Neural cell (in vitro differentiated cells): ENCODE measurements at regions not wholly inside any gene's neighbourhood (a gene's known extent, or its start where the extent isn't known, plus 50 kb on each side); places are given as distances from the start of the nearest gene placed in this dataset.

Experiments
- H2AFZ ChIP-seq: fragments of 200-600, 300-800 bp; sonication (generic), shearing (Covaris generic); 2 replicates; pipeline ENCODE4 v1.6.0; 2014; ENCODE audit warnings: low read depth, mild to moderate bottlenecking, antibody characterized with exemption, low read length, moderate library complexity
- H3F3A ChIP-seq: fragments of 200-600 bp; shearing (Covaris generic); 2 replicates; pipeline ENCODE4 v1.6.1; 2016; ENCODE audit warnings: mild to moderate bottlenecking, moderate library complexity, mixed read lengths, antibody characterized with exemption, low read length; ENCODE audit not compliant: insufficient read depth, poor library complexity, severe bottlenecking
- H3K27ac ChIP-seq: fragments of 200-600, 300-800 bp; sonication (generic), shearing (Covaris generic); 2 replicates; pipeline ENCODE4 v1.5.1; 2014; ENCODE audit warnings: mild to moderate bottlenecking, low read length, moderate library complexity
- H3K27me3 ChIP-seq: fragments of 300-800, 200-600 bp; sonication (generic), shearing (Covaris generic); 2 replicates; pipeline ENCODE4 v1.6.0; 2014; ENCODE audit warnings: mild to moderate bottlenecking, low read depth, low read length, moderate library complexity; ENCODE audit not compliant: insufficient read depth
- H3K36me3 ChIP-seq: fragments of 300-800, 200-600 bp; sonication (generic), shearing (Covaris generic); 2 replicates; pipeline ENCODE4 v1.5.1; 2014; ENCODE audit warnings: mild to moderate bottlenecking, antibody characterized with exemption, low read length, moderate library complexity; ENCODE audit not compliant: insufficient read depth
- H3K4me2 ChIP-seq: fragments of 300-800, 200-600 bp; sonication (generic), shearing (Covaris generic); 2 replicates; pipeline ENCODE4 v1.6.0; 2014; ENCODE audit warnings: mild to moderate bottlenecking, low read length
- H3K4me3 ChIP-seq: fragments of 300-800, 200-600 bp; sonication (generic), shearing (Covaris generic); 2 replicates; pipeline ENCODE4 v1.5.1; 2014; ENCODE audit warnings: mild to moderate bottlenecking, low read length, moderate library complexity
- H3K79me2 ChIP-seq: fragments of 200-600 bp; shearing (Covaris generic); replicated peaks from 2 replicates; pipeline ENCODE4 v1.6.0; 2014; ENCODE audit warnings: mild to moderate bottlenecking, low read length, moderate library complexity; ENCODE audit not compliant: insufficient read depth
- H3K9ac ChIP-seq: fragments of 300-800, 200-600 bp; sonication (generic), shearing (Covaris generic); 2 replicates; pipeline ENCODE4 v1.6.1; 2016; ENCODE audit warnings: mild to moderate bottlenecking, low read length, mixed read lengths
- H3K9me2 ChIP-seq: fragments of 200-600 bp; shearing (Covaris generic); 2 replicates; pipeline ENCODE4 v1.6.1; 2016; ENCODE audit warnings: mild to moderate bottlenecking, low read length, mixed read lengths; ENCODE audit not compliant: insufficient read depth
- H3K9me3 ChIP-seq: fragments of 200-600, 300-800 bp; sonication (generic), shearing (Covaris generic); 2 replicates; pipeline ENCODE4 v1.6.1; 2016; ENCODE audit warnings: mild to moderate bottlenecking, mixed run types, low read length, moderate library complexity, mixed read lengths
- H4K20me1 ChIP-seq: fragments of 200-600 bp; shearing (Covaris generic); 2 replicates; pipeline ENCODE4 v1.6.1; 2016; ENCODE audit warnings: mild to moderate bottlenecking, mixed run types; ENCODE audit not compliant: insufficient read depth
- EP300 ChIP-seq: fragments of 450-650 bp; conservative IDR thresholded peaks from 2 replicates; pipeline ENCODE4 v1.6.1; 2014; ENCODE audit warnings: antibody characterized with exemption, mild to moderate bottlenecking, moderate library complexity; ENCODE audit not compliant: poor library complexity, severe bottlenecking
- EZH2 ChIP-seq: fragments of 200-600, 300-800 bp; shearing (Covaris generic), sonication (generic); IDR thresholded peaks from 2 replicates; pipeline ENCODE4 v1.6.1; 2014; ENCODE audit warnings: antibody characterized with exemption, low read length, borderline replicate concordance, mild to moderate bottlenecking; ENCODE audit not compliant: insufficient read depth, poor library complexity, severe bottlenecking
- MXI1 ChIP-seq: fragments of 450-650 bp; conservative IDR thresholded peaks from 2 replicates; pipeline ENCODE4 v1.6.1; 2014; ENCODE audit warnings: antibody characterized with exemption, mild to moderate bottlenecking; ENCODE audit not compliant: poor library complexity, severe bottlenecking
- POLR2AphosphoS5 ChIP-seq: IDR thresholded peaks from 2 replicates; pipeline ENCODE4 v1.6.1; 2012
- RAD21 ChIP-seq: fragments of 450-650 bp; conservative IDR thresholded peaks from 2 replicates; pipeline ENCODE4 v1.6.1; 2014; ENCODE audit warnings: antibody characterized with exemption, mild to moderate bottlenecking, moderate library complexity
- SMC3 ChIP-seq: fragments of 450-650 bp; conservative IDR thresholded peaks from 2 replicates; pipeline ENCODE4 v1.6.1; 2014; ENCODE audit warnings: antibody characterized with exemption, mild to moderate bottlenecking, moderate library complexity; ENCODE audit not compliant: poor library complexity
- TAF1 ChIP-seq: IDR thresholded peaks from 2 replicates; pipeline ENCODE4 v1.6.1; 2012; ENCODE audit warnings: low read depth
- TF ChIP-seq, protein P1 (sequence below): IDR thresholded peaks from 2 replicates; pipeline ENCODE4 v1.6.1; 2012; ENCODE audit warnings: borderline replicate concordance
- TF ChIP-seq, protein P2 (sequence below): fragments of 450-650 bp; IDR thresholded peaks from 2 replicates; pipeline ENCODE4 v1.5.1; 2014; ENCODE audit warnings: antibody characterized with exemption, mild to moderate bottlenecking, moderate library complexity; ENCODE audit not compliant: poor library complexity, severe bottlenecking

DNA sequence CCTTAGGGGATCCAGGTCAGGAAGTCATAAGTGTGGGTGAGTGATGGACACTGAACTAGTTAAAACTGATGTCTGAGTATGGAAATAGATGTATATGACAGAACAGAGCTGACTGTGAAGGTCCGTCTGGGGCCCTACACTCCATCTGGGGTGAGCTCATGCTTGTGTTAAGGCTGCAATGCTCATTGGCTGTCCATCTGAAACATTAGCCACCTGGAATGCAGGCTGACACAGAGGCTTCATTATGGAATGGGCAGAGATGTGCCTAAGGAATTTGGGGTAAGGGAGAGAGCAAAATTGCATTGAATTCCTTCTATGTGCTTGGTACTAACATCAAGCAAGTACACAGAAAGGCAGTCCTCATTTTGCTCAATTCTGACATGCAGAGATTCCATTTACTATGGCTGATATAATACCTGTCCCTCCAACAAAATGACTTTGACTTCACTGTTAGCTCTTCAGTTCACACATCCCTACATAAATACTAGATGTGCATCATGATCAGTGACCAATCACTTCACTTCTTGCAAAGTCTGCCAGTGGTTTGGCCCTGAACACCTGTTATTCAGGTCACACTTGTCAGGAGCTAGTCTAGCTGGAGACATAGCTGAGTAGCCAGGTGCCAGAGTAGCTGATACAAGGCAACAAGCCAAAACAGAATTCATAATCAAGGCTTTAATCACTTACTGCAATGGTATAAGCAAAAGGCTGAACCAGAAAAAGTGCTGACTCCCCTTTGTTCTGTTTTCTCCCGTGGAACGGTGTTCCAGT lies 128.9 kb upstream of the VWC2 start:
- no peaks in the 10 kb centered on the region for H3K27me3 ChIP-seq
- H3F3A ChIP-seq = no peaks in the 10 kb centered on the region
- H3K4me3 ChIP-seq = no peak overlapping the region
- H3K27ac ChIP-seq = peak overlapping the region; percentile 63
- no peak for TF ChIP-seq POLR2AphosphoS5
- TF ChIP-seq EP300 = no peak
- TF ChIP-seq, protein P1, sequence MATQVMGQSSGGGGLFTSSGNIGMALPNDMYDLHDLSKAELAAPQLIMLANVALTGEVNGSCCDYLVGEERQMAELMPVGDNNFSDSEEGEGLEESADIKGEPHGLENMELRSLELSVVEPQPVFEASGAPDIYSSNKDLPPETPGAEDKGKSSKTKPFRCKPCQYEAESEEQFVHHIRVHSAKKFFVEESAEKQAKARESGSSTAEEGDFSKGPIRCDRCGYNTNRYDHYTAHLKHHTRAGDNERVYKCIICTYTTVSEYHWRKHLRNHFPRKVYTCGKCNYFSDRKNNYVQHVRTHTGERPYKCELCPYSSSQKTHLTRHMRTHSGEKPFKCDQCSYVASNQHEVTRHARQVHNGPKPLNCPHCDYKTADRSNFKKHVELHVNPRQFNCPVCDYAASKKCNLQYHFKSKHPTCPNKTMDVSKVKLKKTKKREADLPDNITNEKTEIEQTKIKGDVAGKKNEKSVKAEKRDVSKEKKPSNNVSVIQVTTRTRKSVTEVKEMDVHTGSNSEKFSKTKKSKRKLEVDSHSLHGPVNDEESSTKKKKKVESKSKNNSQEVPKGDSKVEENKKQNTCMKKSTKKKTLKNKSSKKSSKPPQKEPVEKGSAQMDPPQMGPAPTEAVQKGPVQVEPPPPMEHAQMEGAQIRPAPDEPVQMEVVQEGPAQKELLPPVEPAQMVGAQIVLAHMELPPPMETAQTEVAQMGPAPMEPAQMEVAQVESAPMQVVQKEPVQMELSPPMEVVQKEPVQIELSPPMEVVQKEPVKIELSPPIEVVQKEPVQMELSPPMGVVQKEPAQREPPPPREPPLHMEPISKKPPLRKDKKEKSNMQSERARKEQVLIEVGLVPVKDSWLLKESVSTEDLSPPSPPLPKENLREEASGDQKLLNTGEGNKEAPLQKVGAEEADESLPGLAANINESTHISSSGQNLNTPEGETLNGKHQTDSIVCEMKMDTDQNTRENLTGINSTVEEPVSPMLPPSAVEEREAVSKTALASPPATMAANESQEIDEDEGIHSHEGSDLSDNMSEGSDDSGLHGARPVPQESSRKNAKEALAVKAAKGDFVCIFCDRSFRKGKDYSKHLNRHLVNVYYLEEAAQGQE = no peak
- TF ChIP-seq SMC3 = no peak
- TF ChIP-seq EZH2 = no peak
- no peak for TF ChIP-seq RAD21
- TF ChIP-seq, protein P2, sequence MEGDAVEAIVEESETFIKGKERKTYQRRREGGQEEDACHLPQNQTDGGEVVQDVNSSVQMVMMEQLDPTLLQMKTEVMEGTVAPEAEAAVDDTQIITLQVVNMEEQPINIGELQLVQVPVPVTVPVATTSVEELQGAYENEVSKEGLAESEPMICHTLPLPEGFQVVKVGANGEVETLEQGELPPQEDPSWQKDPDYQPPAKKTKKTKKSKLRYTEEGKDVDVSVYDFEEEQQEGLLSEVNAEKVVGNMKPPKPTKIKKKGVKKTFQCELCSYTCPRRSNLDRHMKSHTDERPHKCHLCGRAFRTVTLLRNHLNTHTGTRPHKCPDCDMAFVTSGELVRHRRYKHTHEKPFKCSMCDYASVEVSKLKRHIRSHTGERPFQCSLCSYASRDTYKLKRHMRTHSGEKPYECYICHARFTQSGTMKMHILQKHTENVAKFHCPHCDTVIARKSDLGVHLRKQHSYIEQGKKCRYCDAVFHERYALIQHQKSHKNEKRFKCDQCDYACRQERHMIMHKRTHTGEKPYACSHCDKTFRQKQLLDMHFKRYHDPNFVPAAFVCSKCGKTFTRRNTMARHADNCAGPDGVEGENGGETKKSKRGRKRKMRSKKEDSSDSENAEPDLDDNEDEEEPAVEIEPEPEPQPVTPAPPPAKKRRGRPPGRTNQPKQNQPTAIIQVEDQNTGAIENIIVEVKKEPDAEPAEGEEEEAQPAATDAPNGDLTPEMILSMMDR = no peak
- no peak for TF ChIP-seq TAF1
- TF ChIP-seq MXI1 = no peak
- no peak overlapping the region for H3K9ac ChIP-seq
- no peak overlapping the region for H2AFZ ChIP-seq
- no peaks in the 10 kb centered on the region for H3K79me2 ChIP-seq
- no peaks in the 10 kb centered on the region for H3K36me3 ChIP-seq
- H3K9me2 ChIP-seq = no peaks in the 10 kb centered on the region
- H3K9me3 ChIP-seq = no peaks in the 10 kb centered on the region
- no peak overlapping the region for H3K4me2 ChIP-seq
- H4K20me1 ChIP-seq = no peaks in the 10 kb centered on the region

DNA sequence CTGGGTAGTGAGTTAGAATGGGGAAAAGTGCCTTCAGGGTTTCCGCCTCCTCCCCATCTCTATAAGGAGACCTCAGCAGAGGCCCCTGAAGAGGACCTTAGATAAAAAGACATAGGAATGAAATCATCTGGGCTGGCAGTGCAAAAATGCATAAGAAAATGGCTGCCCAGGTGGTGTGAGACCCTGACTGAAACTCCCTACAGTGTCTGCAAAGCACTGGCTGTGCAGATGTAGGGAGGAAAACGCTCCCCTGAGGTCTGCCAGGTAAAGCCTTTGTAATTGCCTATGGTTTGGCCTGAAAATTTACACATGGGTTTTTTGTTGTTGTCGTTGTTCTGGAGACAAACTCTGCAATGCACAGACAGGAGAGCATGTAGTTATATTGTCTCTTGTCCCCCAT lies 128.1 kb upstream of the VWC2 start:
- no peak overlapping the region for H3K4me3 ChIP-seq
- no peaks in the 10 kb centered on the region for H4K20me1 ChIP-seq
- no peaks in the 10 kb centered on the region for H3F3A ChIP-seq
- H3K9me2 ChIP-seq = no peaks in the 10 kb centered on the region
- no peaks in the 10 kb centered on the region for H3K79me2 ChIP-seq
- no peaks in the 10 kb centered on the region for H3K36me3 ChIP-seq
- H2AFZ ChIP-seq = no peak overlapping the region
- H3K4me2 ChIP-seq = no peak overlapping the region
- no peak overlapping the region for H3K27ac ChIP-seq
- H3K9ac ChIP-seq = no peak overlapping the region
- no peaks in the 10 kb centered on the region for H3K9me3 ChIP-seq
- H3K27me3 ChIP-seq = no peaks in the 10 kb centered on the region
- TF ChIP-seq POLR2AphosphoS5 (no peak), MXI1 (no peak), RAD21 (no peak), TAF1 (no peak), EZH2 (no peak), EP300 (no peak), SMC3 (no peak)
- TF ChIP-seq, protein P1 = no peak
- TF ChIP-seq, protein P2 = no peak
